GM19240 (cell line): ENCODE measurements at regions not wholly inside any gene's neighbourhood (a gene's known extent, or its start where the extent isn't known, plus 50 kb on each side); places are given as distances from the start of the nearest gene placed in this dataset.

Experiments used
- DNase-seq: peaks from one replicate; pipeline ENCODE4 v3.0.0; 2011; ENCODE audit warnings: low spot score; ENCODE audit not compliant: insufficient read length

DNA sequence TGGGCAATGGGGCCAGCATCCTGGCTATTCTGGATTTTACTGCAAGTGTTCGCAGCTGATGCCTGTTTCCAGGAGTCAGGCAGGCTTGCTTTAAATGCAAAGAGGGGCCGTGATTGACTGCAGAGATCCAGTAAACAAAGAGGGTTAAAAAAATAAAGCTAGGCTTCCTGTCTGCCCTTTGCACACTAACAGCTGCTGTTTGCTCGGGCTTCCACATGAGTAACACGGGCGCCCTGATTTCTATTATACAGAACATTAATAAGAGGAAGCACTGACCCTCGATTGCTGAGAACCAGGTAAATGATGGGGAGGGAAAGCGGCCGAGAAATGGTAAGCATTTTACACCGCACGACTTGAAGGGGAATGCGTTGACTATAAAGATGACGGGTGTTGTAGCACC lies 254.2 kb upstream of the ZNF507 start:
- no peak for DNase-seq

DNA sequence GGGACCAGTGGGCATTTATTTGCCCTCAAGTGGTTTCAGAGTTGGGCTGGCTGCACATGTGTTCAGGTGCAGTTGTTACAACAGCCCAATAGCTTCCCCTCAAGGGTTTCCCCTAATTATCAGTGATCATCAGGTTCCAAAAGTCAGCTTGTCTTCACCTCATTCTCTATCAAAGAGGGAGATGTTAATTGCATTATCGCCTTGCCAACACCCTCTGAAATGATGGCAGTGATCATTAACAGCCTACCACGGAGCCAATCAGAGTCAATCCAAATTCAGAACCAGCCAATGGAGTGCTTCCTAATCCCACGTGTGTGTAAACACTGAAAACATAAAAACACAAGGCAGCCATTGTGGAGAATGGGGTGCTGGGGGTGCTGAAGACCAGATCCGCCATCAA lies 248.4 kb upstream of the ZNF507 start:
- no peak for DNase-seq

DNA sequence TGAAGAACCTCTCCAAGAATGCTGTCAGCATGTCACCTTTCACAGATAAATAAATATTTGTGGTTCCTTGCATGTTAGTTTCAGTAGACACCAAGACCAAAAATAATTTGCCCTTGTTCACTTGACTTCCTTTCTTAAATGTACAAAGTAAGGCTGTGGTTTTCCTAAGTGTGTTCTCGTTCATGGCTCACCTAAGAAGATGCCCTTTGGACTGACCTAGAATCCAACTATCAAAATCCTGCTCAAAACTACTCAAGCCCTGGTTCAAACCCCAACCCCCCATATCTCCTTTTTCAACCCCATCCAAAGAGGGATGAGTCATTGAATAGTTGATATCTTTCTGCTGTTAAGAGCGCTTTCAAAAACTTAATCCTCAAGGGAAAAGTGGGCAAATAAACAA lies 247.8 kb upstream of the ZNF507 start:
- no peak for DNase-seq

DNA sequence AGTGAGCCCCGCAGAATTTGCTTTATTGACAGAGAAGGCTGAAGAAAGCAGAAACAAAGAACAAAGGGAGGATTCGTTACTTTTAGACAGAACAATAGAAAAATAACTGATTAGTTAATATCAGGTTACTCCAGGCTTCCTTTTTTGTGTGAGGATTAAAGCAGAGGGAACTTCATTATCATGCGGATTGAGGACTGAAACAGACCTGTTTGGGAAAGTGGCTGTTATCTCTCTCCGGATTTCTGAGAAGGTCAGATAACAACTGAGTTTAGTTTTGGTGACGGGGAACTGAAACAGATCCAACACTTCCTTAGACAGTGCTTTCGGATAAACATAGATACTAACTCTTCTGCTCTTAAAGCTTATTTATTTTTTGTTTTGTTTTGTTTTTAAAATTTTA lies 246.4 kb upstream of the ZNF507 start:
- DNase-seq = no peak

DNA sequence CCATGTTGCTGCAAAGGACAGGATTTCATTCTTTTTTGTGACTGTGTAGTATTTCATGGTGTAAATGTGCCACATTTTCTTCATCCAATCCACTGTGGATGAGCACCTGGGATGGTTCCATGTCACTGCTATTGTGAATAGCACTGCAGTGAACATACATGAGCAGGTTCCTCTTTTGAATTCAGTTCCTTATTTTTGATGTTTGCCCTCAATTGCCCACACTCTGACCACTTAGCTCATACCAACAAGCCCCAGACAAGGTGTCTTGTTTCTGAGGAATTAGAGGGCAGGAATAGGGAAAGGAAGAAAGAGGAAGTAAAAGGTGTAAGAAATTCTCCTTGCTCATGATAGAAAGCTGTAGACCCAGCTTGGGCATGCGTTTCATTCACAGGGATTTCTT lies 244.2 kb upstream of the ZNF507 start:
- DNase-seq = no peak

DNA sequence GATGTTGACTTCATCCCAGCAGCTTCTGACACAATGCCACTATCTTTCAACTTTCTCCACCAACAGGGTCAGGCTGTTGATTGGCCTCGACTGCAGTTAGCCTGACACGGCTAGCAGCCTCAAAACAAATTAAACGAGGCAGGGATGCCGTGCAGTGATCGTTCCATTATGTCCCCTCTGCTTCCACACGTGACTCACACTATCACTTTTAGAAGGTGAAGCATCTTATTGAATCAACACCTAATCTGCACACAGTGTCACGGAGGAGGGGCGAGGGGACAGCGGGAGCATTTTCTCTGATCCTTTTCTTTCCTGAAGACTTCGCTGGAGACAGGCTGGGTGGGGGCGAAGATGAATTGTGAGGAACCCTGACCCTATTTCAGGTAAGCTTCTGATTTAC lies 241.9 kb upstream of the ZNF507 start:
- no peak for DNase-seq

DNA sequence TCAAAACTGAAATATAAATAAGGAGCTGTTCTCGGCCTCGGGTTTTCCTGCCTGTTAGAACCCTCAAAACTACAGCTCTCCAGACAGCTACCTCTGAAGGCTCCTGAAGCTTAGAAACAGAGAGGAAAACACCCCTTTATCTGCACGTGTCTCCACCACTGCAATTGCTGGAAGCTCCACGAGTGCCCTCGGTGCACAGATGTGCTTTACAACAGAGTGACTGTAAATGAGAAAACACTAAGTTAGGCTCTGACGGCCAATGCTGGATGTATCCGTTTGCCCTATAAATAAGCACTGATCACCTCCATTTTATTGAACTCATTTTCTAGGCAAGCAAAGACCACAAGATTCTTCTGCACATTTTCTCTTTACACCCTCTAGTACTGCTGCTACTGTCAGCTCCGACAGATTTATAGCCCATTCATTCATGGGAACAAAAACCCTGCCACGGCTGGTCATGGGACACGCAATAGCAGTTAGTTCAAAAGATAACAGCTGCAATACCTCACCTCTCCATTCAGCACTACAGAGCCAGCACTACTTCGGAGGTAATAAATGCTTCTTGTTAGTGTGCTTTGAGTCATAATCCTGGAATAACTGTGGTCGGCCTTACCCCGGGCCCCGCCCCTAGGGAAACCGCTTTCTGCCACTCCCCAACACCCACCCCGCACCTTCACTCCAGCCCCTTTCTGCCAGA lies 241.1 kb upstream of the ZNF507 start:
- no peak for DNase-seq

DNA sequence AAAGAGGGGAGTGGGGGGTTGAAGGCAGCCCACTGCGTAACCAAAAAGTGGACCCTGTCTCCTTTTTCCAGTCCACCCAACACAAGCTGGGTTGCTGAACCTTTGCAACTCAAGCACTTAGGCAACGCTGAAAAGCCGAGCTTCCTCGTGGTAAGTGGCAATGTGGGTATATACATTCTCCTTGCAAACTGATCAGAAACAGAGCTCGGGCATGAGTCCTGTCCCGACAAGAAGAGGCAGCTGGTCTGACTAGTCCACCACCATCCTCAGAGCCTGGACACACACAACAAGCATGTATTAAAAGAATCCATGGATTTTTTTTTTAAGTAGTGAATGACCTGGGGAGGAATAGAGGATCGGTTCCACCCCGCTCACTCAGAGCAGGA lies 240.6 kb upstream of the ZNF507 start:
- DNase-seq = no peak

DNA sequence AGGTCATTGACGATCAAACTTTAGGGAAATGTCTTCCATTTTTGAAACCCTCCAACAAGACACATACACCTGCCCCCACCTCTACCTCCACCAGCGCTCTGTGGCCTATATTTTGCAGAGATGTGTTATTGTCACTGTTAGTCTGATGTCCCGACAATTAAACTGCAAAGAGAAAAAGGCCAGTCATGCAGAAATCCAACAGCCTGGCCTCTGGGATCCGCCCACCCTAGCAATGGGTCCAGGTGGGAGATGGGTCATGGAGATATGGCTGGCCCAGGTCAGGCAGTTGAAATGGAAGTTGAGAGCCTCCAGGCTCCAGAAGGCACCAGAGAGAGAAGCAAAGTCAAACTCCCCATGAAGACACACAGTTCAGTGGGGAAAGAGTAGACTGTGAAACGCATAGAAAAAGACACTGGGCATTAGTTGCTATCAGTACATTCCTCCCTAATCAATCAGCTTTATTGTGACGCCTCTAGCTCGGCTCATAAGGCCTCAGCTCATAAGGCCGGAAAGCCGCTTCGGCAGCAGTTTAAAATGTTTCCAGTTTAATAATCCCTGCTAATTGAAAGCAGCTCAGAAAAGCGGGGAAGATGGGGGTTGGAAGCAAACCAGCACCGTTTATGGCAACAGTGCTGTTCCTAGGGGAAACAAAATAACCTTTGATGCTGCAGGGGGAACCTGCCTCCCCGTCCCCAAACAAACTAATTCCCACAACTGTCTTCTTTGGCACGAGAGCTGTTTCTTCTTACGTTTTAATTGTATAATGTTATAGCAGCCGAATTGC lies 239.7 kb upstream of the ZNF507 start:
- DNase-seq = no peak

DNA sequence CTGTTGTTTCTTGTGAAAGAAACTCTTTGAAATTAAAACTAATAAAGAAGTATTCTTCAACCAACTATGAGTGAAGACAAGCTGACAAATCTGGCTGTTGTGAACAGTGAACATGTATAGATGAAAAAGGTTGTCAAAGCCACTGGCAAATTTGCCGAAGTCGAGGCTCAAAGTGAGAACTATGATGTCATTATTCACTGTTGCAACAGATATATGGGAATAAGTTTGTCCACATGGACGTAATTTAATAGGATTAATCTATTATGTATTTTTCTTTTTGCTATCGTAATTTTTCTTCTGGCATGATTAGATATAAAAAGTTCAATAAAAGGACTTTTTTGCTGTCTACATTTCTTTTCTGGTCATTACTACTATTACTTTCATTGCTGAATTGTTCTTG lies 223.2 kb upstream of the ZNF507 start:
- no peak for DNase-seq

DNA sequence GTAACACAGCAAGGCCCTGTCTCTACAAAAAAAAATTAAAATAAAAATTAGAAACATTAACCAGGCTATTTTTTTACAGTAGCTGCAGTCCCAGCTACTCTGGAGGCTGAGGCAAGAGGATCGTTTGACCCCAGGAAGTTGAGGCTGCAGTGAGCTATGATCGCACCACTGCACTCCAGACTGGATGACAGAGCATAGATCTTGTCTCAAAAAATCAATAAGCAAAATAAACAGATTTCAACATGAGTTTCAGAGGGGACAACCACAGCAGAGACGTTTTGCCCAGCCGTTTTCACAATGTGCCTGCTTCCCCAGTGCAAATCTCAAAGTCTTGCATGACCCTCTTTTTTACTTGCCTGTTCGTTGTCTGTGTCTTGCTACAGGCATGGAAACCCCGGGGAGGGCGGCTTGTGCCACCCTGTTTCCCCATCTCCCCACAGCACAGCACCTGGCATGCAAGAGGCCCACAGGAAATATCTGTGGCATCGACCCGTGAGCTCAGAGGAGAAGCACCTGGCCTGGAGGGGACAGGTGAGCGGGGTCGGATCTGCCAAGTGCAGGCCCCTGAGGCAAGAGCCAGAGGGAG lies 222.0 kb upstream of the ZNF507 start:
- no peak for DNase-seq

DNA sequence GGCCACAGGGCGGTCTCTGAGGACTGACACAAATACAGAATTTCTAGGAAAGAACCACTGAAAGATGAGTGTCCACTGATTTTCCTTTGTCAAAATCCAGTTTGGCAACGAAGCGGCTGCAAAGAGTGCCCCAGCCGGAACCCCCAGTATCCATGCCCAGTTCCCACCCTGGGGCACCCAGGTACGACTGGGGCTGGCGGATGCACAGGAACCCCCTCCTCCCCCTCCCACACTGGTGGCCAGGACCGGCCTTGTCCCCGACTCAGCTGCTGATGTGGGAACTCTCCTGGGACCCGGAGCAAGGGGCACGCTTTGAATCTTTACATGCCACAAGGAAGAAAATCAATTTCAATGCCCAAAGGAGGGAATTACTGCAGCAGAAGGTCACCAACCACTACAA lies 220.8 kb upstream of the ZNF507 start:
- no peak for DNase-seq

DNA sequence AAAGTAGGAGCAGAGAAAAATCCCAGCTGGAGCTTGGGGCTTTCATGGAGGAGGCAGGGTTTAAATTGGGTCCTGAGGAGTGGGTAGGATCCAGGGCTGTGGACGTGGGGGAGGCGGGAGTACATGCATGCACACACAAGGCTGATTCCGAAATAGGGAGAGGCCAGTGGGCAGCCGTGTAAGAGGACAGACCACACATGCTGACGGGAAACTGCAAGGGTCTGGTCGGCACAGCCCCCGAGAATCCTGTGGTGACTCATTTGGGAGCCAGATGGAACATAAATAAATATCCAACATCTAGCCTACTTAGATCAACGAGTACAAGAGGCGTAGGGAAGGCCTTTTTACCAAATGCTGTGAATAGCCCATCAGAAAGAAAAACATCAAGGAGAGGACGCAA lies 216.3 kb upstream of the ZNF507 start:
- DNase-seq = no peak

DNA sequence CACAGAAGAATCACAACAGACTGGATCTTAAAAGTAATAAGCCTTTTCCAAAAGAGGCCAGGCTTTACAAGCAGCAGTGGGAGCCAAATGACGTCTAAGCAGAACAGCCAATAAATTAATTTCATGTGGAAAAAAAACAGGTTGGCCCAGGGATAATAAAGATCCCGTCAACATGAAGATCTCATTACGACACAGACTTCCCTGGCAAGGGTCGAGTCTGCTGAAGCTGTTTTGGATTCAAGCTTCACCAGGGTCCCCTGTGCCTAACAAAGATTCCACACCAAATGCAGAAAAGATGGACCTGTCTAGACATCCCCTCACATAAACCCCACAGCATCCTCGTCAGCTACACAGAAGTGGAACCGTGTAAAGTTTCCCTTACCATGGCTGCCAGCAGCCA lies 215.1 kb upstream of the ZNF507 start:
- no peak for DNase-seq

DNA sequence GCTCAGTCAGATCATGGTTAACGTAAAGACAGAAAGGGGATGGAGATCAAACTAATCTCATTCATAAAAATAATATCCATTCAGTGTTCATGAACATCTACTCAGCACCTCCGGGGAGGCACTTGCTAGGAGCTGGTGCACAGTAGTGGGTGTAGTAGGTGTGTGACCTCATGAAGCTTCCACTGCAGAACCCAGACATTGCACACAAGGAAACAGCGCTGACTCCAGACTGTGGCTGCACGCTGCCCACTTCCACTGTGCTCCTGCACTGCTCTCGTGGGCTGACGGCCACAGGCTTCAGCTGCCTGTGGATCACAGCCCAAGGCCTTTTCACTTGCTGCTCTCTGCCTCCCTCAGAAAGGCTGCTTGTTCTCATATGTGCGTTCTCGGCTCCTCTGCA lies 214.4 kb upstream of the ZNF507 start:
- DNase-seq = no peak

DNA sequence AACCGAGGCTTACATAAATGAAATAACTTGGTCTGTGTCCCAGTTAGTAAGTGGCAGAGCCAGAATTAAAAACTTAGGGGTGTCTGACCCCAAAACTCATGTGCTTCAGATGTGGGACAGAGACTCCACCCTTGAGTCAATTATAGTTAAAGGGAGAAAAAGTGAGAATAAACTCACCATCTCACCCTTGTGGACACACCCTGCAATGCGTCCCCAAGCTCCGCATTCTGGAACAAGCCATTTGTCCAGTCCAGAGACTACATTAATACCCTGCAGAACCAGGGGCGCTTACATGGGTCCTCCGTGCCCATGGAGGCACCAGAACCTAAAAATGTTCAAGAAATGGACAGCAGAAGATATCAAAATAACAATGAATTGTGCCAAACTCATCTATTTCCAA lies 207.0 kb upstream of the ZNF507 start:
- no peak for DNase-seq

DNA sequence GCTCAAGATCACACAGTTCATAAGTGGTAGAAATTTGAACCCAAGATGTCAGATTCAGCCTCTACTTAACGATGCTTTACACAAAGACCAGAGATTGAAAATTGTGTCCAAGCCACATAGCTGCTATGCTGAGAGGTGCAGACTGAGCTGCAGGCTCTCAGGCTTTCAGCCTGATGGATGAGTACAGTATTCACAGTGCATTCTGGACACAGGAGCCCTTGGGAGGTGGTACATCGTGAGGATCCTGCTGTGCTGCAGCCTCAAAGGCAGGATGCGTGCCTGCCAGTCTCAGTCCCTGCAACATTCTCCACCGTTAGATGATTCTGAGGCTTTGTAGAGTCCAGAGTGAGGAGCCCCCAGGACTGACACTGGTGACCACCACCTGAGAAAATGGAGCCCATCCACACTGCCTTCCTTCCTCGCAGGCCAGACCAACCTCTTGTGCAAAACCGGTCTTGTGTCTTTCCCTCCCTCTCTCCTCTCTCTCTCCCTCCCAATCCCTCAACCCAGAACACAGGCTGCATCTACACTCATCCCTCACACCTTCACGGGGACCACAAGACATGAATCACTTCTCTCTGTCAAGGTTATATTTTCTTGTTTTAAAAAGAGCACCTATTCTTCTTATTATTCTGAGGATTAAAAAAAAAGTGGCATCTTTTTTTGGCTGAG lies 203.4 kb upstream of the ZNF507 start:
- no peak for DNase-seq

DNA sequence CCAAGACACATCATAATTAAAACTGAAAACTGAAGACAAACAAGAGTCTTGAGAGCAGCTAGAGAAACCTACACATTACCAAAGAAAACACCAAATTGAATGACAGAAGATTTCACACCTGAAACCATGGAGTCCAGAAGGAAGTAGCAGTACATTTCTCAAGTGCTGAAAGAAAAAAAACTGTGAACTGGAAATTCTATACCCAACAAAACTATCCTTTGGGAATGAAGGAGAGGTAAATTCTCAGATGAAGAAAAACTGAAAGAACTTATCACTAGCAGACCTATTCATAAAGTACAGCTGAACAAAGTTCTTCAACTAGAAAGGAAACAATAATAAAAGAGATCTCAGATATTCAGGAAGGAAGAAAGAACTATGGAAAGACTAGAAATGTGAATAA lies 198.7 kb upstream of the ZNF507 start:
- DNase-seq = no peak

DNA sequence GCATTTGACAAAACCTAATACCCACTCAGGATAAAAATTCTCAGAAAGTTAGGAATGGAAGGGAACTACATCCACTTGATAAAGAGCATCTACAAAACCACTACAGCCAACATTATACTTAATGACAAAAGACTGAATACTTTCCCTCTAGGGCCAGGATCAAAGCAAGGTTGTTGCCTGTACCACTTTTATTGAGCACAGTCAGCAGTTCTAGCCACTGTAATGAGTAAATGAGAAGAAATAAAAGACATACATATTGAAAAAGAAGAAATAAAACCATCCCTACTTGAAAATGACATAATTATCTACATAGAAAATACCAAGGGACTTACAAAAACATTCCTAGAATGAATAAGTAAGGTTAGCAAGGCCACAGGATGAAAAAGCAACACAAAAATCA lies 194.8 kb upstream of the ZNF507 start:
- DNase-seq = no peak

DNA sequence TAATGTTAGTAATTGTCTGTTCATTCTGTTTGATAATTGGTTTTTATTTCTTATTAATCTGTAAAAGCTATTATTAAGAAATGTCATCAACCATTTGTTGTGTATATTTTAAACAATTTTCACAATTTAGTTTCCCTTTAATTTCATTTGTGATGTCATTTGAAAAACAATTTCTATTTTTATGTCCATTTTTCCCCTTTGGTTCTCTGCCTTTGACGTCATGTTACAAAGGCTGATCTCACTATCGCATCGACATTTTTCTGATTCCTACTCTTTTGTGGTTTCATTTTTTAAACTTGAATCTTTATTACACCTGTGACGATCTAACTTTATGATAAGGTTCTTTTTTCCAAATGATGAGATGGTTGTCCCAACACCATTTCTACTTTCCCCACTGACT lies 191.0 kb upstream of the ZNF507 start:
- DNase-seq = no peak

DNA sequence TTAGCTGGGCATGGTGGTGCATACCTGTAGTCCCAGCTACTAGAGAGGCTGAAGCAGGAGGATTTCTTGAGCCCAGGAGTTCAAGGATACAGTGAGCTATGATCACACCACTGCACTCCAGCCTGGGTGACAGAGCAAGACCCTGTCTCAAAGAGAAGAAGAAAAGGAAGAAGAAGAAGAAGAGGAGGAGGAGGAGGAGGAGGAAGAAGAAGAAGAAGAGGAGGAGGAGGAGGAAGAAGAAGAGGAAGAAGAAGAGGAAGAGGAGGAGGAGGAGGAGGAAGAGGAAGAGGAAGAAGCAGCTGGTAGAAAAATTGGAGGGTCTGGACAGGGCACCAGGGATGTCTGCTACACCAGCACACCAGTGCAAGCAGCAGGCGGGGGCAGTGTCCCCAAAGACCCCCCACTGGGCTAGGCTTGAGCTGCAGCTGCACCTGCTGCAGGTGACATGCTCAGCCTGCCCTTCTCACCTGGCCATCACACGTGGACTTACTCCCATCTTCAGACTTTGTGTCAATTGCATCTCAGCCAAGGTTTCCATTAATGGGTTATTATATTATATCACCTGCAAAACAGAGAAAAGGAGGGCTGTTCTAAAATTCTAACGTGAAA lies 180.9 kb upstream of the ZNF507 start:
- no peak for DNase-seq

DNA sequence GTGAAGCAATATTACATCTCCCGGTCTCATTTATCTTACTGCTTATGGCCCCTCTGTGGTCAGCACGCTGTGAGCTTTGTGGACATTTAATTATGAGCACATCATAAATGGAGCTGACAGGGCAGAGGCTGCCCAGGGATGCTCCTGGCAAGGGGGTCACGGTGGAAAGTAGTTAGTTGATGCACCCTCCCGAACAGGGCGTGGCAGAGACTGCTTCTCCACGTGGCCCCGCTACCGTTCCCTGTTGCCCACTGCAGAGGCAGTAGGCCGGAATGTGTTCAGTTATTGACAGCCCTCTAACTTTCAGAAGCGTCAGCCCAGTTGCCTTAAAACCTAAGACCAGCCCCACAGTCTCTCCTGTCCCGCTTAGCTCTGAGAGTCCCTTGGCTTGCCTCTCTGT lies 180.3 kb upstream of the ZNF507 start:
- DNase-seq = no peak
